Stimulated activated CD4-positive, alpha-beta T cell treated with anti-CD3 and anti-CD28 coated beads, Interleukin-12 subunit alpha, Interleukin-12 subunit beta, amount 100 ng/mL, for 24 hours (primary cell): ENCODE measurements at regions not wholly inside any gene's neighbourhood (a gene's known extent, or its start where the extent isn't known, plus 50 kb on each side); places are given as distances from the start of the nearest gene placed in this dataset.

Experiments used
- DNase-seq, 2 experiments: peaks; one replicate each; pipeline ENCODE4 v3.0.0-alpha.2; 2020; ENCODE audit warnings: low read depth in 2 of 2

DNA sequence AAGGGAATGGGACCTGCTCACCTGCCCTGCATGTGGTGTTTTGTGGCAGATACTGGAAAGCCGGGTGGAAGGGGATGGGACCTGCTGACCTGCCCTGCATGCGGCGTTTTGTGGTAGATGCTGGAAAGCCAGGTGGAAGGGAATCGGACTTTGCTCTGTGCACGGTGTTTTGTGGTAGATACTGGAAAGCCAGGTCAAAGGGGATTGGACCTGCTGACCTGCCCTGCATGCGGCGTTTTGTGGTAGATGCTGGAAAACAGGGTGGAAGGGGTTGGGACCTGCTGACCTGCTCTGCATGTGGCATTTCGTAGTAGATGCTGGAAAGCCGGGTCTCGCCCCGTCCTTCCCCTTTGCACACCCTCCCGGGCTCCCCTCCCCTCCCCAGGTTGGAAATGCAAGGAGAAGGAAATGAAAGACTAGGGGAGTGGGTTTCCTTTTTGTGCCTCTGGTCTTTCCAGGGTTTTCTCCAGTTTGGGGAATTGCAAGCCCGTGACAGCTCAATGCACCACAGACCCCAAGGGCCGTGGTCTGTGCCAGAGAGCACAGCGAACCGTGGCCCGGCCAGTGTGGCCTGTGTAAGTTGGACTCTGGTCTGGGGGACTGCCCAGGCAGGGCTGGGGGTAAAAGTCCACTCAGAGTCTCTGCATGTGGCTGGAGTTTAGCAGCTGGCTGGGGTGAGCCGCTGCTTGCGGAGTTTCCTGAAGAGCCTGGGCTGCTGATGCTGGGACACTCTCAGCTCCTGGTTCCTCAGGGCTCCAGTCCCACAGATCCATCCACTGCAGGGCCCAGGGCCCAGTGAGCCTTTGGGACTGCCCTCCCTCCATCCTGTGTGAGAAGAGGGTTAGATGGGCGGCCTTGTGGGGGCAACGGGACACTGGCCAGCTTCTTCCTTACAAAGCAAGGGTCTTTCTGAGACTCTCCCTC, 105.5 kb downstream of the CRYAA start:
- no peak for DNase-seq

DNA sequence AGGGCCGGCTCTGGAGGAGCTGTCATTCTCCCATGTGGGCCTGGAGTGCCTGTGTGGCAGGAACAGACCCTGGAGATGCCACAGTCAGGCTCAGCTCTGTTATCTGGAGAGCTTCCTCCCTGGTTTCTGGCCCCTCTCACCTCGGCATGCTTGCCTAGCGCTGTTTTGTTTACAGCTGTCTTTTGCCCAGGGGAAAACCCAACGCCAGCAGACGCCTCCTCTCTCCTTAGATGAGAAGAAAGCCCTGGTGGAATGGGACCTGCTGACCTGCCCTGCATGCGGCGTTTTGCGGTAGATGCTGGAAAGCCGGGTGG, 104.9 kb downstream of the CRYAA start:
- DNase-seq, result no peak

DNA sequence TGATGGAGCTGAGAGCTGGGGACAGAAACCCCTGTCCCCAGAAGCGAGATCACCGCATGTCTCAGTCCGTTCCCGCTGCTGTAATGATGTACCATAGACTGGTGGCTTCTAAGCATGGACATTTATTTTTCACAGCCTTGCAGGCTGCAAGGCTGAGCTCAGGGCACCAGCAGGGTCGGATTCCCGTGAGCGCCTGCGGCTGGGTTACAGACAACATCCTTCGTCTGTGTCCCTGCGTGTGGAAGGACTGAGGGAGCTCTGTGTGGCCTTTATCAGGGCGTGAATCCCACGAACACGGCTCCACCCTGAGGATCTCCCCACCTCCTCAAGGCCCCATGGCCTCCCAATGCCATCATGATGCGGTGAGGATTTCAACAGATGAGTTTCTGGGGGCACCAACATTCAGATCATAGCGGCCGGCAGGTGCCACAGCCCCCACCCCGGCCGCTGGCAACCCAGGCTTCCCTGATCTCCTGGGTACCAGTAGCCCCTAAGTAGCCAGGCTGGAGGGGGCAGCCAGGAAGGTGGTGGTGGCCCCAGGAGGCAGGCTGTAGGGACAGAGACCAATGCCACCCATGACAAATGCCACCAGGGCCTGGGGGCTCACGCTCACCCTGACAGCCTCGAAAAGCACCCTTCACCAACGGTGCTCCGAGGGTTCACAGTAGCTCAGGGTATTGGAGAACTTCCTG, 104.4 kb downstream of the CRYAA start:
- no peak for DNase-seq

DNA sequence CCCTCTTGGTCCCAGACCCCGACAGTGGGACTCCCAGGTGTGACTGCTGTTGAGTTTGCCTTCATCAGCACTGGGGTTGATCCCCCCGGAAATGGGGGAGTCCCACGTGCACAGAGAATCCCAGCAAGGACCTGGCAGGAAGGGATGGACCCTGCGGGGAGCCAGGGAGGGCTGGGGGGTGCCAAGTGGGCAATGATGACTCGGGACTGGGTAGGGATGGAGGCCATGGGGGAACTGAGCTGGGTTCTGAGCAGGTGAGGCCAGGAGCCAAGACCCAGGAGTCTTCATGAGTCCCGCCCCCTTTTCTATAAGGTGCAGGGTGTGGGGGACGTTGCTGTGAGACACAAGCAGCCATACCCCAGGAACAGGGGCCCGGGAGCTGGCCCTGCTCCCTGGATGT, 103.8 kb downstream of the CRYAA start:
- no peak for DNase-seq

DNA sequence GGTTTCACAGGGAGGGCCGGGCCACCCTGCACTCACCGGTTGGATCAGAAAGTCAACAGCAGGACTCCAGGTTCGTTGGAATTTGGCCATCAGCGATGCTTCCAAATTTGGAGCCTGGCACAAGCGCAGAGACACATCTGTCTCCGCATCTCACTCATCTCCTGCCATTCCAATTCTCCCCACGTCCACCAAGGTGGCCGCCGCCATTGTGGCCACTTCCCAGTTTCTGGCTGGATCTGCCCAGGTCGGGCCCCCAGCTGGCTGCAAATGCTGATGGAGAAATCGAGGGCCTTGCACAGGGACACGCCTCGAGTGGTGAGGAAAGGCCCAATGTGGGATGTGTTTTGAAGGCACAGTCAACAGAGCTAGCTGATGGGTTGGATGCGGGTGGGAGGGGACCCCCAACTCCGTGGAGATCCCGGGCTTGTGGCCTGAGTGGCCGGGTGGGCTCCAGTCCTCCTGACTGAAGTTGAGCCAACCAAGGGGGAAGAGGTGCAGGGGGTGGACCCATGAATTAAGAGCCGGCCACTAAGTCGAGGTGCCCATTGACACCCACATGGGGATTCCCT, 102.7 kb downstream of the CRYAA start:
- DNase-seq, result no peak

DNA sequence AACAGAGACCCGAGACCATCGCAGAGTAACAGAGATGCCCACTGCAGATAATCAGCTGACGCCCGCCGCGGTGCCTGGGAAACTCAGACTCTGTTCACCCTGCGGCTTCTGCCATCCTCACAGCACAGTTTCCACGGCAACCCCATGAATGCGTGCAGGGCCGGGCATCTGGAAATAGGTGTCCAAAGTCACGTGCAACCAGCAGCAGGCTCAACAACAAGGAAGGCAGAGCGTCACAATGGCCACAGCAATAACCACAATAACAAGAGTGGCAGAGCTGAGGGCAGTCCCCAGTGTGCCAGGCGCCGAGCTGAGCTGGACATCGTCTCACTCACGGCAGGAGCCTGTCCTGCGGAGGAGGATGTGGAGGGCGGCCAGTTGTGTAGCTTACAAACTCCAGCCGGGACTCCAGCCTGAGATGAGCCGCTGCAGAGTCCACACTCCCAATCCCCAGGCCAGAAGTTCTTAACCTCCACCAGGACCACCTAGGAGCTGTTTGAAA, 102.0 kb downstream of the CRYAA start:
- DNase-seq, result no peak

DNA sequence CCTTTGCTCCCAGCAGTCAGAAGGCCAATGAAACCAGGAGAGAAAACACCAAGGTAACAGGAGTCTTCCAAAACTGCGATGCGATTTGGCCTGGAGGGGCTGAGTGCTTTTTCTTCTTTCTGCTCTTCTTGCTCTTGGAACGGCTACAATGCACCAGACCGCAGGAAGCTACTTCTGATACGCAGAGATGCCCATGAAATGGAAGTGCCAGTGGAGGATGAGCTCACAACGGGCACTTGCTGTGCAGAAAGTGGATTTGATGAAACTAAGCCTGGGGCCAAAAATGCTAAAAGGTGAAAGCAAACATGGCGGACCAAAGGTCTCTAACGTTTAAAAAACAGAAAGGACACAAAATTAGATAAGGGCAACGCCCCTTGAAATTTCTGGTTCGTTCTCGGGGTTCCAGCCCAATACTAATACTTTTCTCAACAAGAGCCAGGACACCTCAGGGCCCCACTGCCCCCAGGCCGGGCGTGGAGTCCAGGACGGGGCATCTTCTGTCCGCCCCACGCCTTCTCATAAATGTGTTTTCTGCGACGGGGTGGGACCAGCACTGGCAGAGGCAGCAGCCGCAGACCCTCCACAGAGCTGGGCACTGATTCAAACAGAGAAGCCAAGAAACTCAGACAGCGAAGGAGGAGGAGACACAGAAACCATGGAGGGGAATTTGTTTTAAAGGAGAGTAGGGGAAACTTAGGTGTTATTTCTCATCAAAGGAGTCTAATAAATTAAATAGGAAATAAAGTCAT, 101.3 kb downstream of the CRYAA start:
- DNase-seq, result no peak

DNA sequence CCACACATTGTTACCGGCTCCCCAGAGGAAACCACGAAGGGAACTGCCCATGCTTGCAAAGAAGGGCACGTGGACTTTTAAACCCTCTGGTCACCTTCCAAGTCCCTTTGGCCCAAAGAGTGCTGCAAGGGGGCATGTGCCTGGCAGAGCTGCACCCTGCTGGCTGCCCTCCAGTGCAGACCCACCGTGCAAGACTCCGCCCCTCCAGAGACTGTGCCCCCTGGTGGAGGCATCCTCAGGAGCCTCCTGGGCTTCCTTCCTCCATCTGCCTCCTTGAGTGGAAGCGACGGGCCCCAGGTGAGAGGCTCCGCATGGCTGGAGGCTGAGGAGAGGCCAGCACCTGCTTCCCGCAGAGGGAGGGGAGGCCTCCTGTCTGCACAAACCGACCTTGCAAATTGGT, 100.6 kb downstream of the CRYAA start:
- DNase-seq, result peak in 1 of 2 experiments; percentile 27

DNA sequence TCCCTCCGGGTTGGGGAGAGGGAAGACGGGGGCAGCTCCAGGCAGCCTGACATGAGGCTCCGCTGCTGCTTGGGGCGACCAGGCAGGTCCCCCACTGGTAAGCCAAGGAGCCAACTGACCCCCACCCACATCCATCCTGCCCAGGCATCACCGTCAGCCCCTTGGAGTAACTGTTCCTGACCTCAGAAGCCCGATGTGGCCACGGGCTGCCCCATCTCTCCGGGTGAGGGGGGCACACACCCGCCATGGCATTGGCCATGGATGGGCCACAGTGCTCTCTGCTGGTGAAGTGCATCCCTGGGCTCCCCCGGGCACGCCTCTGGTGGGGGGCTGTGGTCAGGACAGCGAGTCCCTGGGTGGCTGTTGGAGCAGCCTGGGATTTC, 100.0 kb downstream of the CRYAA start:
- no peak for DNase-seq

DNA sequence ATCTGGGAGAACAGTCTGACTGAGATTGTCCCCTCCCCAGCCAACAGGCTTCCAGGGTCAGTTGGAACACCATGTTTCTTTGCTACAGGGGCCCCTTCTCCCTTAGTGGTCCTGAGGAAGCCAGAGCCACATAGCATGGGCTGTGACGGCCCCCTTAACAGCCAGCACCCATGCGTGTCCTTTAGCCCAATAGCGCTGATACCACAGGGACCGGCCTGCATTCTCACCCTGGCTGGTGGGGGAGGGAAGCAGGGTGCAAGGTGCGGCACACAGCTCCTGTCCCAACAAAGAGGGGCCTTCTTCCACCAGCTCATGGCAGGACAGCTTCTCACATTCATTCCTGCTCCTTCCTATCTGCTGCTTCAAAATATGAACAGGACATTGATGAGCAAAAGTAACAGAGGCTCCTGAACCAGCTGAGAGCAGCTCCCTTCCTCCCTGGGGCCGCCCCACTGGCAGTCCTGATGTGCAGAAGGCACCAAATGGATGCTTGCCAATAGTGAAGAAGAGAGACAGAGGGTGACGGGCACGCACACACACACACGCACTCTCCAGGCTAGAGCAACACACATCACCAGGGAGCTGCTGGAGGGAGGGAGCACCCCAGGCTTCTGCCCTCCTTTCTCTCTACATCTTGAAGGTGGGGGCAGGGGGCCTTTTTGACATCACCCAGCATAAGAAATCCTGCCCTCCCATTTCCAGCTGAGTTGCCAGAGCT, 99.4 kb downstream of the CRYAA start:
- no peak for DNase-seq

DNA sequence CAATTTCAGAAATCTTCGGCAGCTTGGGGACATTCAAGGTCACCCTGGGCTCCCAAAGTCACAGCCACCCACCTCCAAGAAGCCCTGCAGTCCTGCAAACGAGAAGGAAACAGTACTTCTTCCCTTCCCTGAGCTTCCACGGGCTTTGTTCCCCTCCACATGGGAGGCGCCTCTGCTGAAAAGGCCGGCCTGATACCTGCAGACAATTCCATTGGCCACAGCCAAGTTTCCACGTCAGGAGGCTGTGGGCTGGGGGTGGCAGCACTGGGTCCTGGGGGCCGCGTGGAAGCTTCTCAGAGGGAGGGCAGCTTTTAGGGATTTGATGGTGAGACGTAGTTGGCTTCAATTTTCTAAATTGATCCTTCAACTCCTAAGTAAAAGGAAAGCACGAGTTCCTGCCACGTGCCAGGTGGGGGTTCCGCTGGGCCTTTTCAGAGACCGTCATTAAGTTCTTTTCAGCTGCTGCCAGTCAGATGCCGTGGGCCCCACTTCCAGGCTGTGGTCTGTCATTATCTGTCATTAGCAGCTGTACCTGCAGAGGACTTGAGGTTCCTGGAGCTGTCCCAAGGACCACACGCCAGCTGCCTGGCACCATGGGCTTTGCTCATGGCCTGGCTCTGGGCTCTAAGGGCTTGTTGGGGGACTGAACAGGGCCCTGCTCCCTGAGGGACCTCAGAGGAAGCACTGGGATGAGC, 98.7 kb downstream of the CRYAA start:
- no peak for DNase-seq

DNA sequence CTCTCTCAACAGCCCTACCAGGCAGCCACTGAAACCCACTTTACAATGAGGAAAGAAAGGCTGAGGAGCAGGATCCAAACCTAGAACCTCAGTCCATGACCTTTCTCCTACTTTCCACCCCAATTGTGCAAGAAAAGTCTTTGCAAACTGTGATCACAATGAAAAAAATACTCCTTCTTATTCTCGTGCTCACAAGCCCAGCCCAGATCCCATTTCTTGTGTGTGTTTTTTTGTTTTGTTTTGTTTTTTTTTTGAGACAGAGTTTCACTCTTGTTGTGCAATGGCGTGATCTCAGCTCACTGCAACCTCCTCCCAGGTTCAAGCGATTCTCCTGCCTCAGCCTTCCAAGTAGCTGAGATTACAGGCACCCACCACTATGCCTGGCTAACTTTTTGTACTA, 97.7 kb downstream of the CRYAA start:
- DNase-seq, result no peak

DNA sequence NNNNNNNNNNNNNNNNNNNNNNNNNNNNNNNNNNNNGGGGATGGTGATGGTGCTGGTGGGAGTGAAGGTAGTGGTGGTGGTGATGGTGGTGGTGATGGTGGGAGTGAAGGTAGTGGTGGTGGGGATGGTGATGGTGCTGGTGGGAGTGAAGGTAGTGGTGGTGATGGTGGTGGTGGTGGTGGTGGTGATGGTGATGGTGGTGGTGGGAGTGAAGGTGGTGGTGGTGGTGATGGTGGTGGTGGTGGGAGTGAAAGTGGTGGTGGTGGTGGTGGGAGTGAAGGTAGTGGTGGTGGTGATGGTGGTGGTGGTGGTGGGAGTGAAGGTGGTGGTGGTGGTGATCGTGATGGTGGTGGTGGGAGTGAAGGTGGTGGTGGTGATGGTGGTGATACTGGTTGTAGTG, 93.6 kb downstream of the CRYAA start:
- DNase-seq, result peak in 1 of 2 experiments; percentile 7
